Caco-2 (cell line): ENCODE measurements at regions not wholly inside any gene's neighbourhood (a gene's known extent, or its start where the extent isn't known, plus 50 kb on each side); places are given as distances from the start of the nearest gene placed in this dataset.

Experiments used
- BruUV-seq: library from RNA; stranded (reverse); fragments of 400-500 nt; replicated peaks from 2 replicates; lab custom pipeline; 2021; lab: Mats Ljungman, UMichigan
- CTCF ChIA-PET: fragments of 300-600 bp; sonication (Branson Sonifier 250); formaldehyde crosslinking; loops from one replicate; lab custom pipeline; 2022; ENCODE audit warnings: antibody characterized with exemption; lab: Charles Lee
- POLR2A ChIA-PET: fragments of 300-600 bp; sonication (Branson Sonifier 250); formaldehyde crosslinking; loops from one replicate; lab custom pipeline; 2022; ENCODE audit warnings: antibody characterized with exemption; lab: Charles Lee
- DNase-seq, 2 experiments: peaks; one replicate each; pipeline versions ENCODE4 v3.0.0 to v3.0.0-alpha.2; 2020 to 2022
- H3K27me3 ChIP-seq: replicated peaks from 2 replicates; pipeline ENCODE4 v1.6.0; 2011; ENCODE audit warnings: low read length; ENCODE audit not compliant: control insufficient read depth, insufficient read depth
- H3K36me3 ChIP-seq: 2 replicates; pipeline ENCODE4 v1.5.1; 2011; ENCODE audit warnings: low read length; ENCODE audit not compliant: control insufficient read depth, insufficient read depth
- H3K4me1 ChIP-seq: fragments of 250-450 bp; sonication (Bioruptor Pico); 2 replicates; pipeline ENCODE4 v1.5.1; 2020; ENCODE audit warnings: mild to moderate bottlenecking
- H3K4me3 ChIP-seq: 2 replicates; pipeline ENCODE4 v1.5.1; 2011; ENCODE audit warnings: low read depth, mild to moderate bottlenecking, control low read depth, low read length
- H3K9me3 ChIP-seq: fragments of 250-450 bp; sonication (Bioruptor Pico); 2 replicates; pipeline ENCODE4 v1.5.1; 2020; ENCODE audit warnings: mild to moderate bottlenecking, moderate library complexity
- H3K27ac Mint-ChIP-seq: one replicate; pipeline ENCODE4 v1.8.0; 2022; ENCODE audit warnings: mixed read lengths; ENCODE audit not compliant: unreplicated experiment
- H3K27me3 Mint-ChIP-seq: one replicate; pipeline ENCODE4 v1.8.0; 2022; ENCODE audit warnings: mixed read lengths; ENCODE audit not compliant: insufficient read depth, unreplicated experiment
- H3K36me3 Mint-ChIP-seq: one replicate; pipeline ENCODE4 v1.8.0; 2022; ENCODE audit warnings: mild to moderate bottlenecking, mixed read lengths; ENCODE audit not compliant: insufficient read depth, unreplicated experiment
- H3K4me1 Mint-ChIP-seq: one replicate; pipeline ENCODE4 v1.8.0; 2022; ENCODE audit warnings: low read depth, mixed read lengths; ENCODE audit not compliant: unreplicated experiment
- H3K4me3 Mint-ChIP-seq: one replicate; pipeline ENCODE4 v1.8.0; 2022; ENCODE audit warnings: mild to moderate bottlenecking, moderate library complexity, mixed read lengths; ENCODE audit not compliant: unreplicated experiment
- H3K9me3 Mint-ChIP-seq: one replicate; pipeline ENCODE4 v1.8.0; 2022; ENCODE audit warnings: mixed read lengths; ENCODE audit not compliant: unreplicated experiment
- CTCF ChIP-seq, 2 experiments: fragments of 200-600 bp in 1 of 2; IDR thresholded peaks; 1 replicate in 1 of 2; 2 replicates in 1 of 2; pipeline versions ENCODE4 v1.5.1 to v1.8.0; 2011 to 2022; ENCODE audit warnings: antibody characterized with exemption in 1 of 2, control low read depth in 1 of 2, inconsistent platforms in 1 of 2, low read depth in 1 of 2, low read length in 1 of 2, mild to moderate bottlenecking in 1 of 2, moderate library complexity in 1 of 2; ENCODE audit not compliant: insufficient read depth in 1 of 2, severe bottlenecking in 1 of 2, unreplicated experiment in 1 of 2
- intact Hi-C: fragments of 100-400 bp; cut with micrococcal nuclease; formaldehyde crosslinking; loops from one replicate; pipeline ENCODE4 v1.10.0; 2022; ENCODE audit not compliant: unreplicated experiment

- ChIA-PET POLR2A (no interaction called here), CTCF (no interaction called here)
- no peak overlapping the region for H3K4me3 Mint-ChIP-seq
- peaks cover 6% of the 10 kb centered on the region for H3K27me3 Mint-ChIP-seq
- intact Hi-C loops, result no loop called here
- no peak for DNase-seq
- no peak for TF ChIP-seq CTCF (IDR thresholded peaks at IDR 0.05; ENCODE audit: insufficient read depth in 1 of 2, low read depth in 1 of 2, low read length in 1 of 2, severe bottlenecking in 1 of 2, unreplicated experiment in 1 of 2)
- H3K36me3 Mint-ChIP-seq, result no peaks in the 10 kb centered on the region
- no TSS peak for BruUV-seq
- H3K4me1 Mint-ChIP-seq, result no peaks in the 10 kb centered on the region
- H3K4me1 ChIP-seq, result no peaks in the 10 kb centered on the region
- no peak overlapping the region for H3K4me3 ChIP-seq
- no peak overlapping the region for H3K27ac Mint-ChIP-seq
- H3K27me3 ChIP-seq, result no peaks in the 10 kb centered on the region
- no peaks in the 10 kb centered on the region for H3K36me3 ChIP-seq
- H3K9me3 Mint-ChIP-seq, result no peaks in the 10 kb centered on the region
- no peaks in the 10 kb centered on the region for H3K9me3 ChIP-seq
Measured at GRCh38 chr5:2300861-2301574, 418.3 kb upstream of the IRX4 start.

DNA sequence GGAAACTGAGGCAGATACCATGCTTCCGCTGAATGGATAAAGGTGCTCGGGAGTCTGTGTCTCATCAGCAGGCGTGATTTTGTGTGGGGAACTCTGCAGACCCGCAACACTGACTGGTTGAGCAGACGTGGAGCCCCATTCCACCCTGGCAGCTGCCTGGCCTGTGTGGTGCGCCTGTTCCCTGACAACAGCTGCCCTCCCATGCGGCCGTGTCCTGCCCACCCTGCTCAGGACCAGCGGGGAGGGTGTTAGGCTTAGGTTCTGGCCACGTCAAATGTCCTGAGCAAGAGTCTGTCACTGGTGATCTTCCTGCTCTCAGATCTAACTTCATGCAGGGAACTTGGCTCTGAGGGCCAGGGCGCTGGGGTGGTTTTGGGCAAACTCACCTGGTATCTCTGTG lies 417.7 kb upstream of the IRX4 start:
- Histone ChIP-seq H3K36me3 (no peaks in the 10 kb centered on the region), H3K4me3 (no peak overlapping the region), H3K9me3 (no peaks in the 10 kb centered on the region), H3K27me3 (no peaks in the 10 kb centered on the region), H3K4me1 (no peaks in the 10 kb centered on the region)
- Mint-ChIP-seq H3K27me3 (peaks cover 6% of the 10 kb centered on the region), H3K27ac (no peak overlapping the region), H3K36me3 (no peaks in the 10 kb centered on the region), H3K9me3 (no peaks in the 10 kb centered on the region), H3K4me3 (no peak overlapping the region), H3K4me1 (no peaks in the 10 kb centered on the region)
- POLR2A ChIA-PET, result no interaction called here
- CTCF ChIA-PET, result no interaction called here
- intact Hi-C loops, result no loop called here
- no TSS peak for BruUV-seq
- TF ChIP-seq CTCF (IDR thresholded peaks at IDR 0.05; ENCODE audit: insufficient read depth in 1 of 2, low read depth in 1 of 2, low read length in 1 of 2, severe bottlenecking in 1 of 2, unreplicated experiment in 1 of 2), result no peak
- no peak for DNase-seq

DNA sequence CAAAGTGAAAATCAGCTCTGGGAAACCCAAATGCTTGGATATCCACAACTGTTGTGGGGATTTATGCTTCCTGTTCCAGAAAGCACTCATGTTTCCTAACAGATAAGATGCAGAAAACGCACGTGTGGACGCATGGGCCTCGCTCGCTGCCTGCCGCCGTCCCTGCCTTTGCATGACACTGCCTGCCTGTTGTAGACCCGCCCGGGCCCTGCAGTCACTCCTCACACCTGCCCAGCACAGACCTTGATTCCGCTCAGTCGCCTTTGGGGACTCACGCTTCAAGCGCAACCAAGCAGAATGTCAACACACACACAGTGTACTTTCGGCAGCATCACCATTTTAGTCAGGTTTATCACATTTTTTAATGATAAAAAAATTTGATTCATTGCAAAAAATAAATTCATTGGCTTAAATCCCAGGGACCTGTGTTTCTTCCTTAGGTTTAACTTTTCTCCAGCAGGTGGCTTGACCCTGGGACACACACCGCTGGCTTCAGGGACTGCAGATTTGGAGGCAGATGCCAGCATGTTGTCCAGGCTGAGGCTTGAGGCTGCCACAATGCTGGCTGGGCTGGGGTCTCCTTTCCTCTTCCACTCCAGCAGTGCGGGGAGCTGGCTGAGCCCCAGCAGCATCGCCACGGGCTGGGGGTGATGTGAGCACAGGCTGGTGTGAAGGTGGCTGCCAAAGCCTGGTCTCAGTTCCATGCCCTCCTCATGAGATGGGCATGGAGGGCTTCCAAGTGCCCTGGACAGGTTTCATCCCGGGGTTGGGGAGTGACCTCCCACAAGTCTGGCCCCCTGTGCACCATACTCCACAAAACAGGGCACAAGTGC lies 416.9 kb upstream of the IRX4 start:
- H3K4me1 ChIP-seq, result no peaks in the 10 kb centered on the region
- no peak for DNase-seq
- H3K27ac Mint-ChIP-seq, result no peak overlapping the region
- H3K27me3 ChIP-seq, result no peaks in the 10 kb centered on the region
- no peaks in the 10 kb centered on the region for H3K36me3 Mint-ChIP-seq
- peaks cover 6% of the 10 kb centered on the region for H3K27me3 Mint-ChIP-seq
- no peaks in the 10 kb centered on the region for H3K4me1 Mint-ChIP-seq
- no peak for TF ChIP-seq CTCF (IDR thresholded peaks at IDR 0.05; ENCODE audit: insufficient read depth in 1 of 2, low read depth in 1 of 2, low read length in 1 of 2, severe bottlenecking in 1 of 2, unreplicated experiment in 1 of 2)
- H3K9me3 Mint-ChIP-seq, result no peaks in the 10 kb centered on the region
- CTCF ChIA-PET, result no interaction called here
- H3K36me3 ChIP-seq, result no peaks in the 10 kb centered on the region
- POLR2A ChIA-PET, result no interaction called here
- no peak overlapping the region for H3K4me3 ChIP-seq
- H3K4me3 Mint-ChIP-seq, result no peak overlapping the region
- H3K9me3 ChIP-seq, result no peaks in the 10 kb centered on the region
- BruUV-seq, result no TSS peak
- intact Hi-C loops, result no loop called here
